D721Med (cell line): ENCODE measurements at regions not wholly inside any gene's neighbourhood (a gene's known extent, or its start where the extent isn't known, plus 50 kb on each side); places are given as distances from the start of the nearest gene placed in this dataset.

ENCODE experiments used
- DNase-seq: peaks from one replicate; pipeline ENCODE4 v3.0.0; 2011; ENCODE audit warnings: low spot score; ENCODE audit not compliant: insufficient read length
- FAIRE-seq: peaks from 2 replicates; lab custom pipeline; 2011; peaks lifted over from hg19 to GRCh38; lab: Jason Lieb, UNC
- CTCF ChIP-seq: IDR thresholded peaks from 2 replicates; pipeline ENCODE4 v1.5.1; 2012; ENCODE audit warnings: mild to moderate bottlenecking, control low read depth; ENCODE audit not compliant: insufficient read depth; ENCODE audit errors: missing control alignments

DNA sequence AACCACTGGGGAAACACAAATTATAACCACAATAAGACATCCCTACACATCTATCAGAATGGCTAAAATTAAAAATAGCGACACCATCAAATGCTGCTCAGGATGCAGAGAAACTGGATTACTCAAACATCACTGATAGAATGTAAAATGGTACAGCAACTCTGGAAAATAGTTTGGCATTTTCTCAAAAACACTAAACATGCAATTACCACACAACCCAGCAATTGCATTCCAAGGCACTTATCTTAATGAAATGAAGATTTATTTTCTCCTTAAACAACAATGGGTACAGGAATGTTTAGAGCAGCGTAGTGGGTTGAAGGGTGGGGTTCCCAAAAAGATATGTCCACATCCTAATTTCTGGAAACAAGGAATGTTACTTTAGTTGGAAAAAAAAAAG, 309.0 kb upstream of the PMFBP1 start:
- DNase-seq = no peak
- no peak for FAIRE-seq
- no peak for TF ChIP-seq CTCF

- DNase-seq = no peak
- no peak for FAIRE-seq
- TF ChIP-seq CTCF = no peak
Observed at GRCh38 chr16:72475688-72476087, 303.7 kb upstream of the PMFBP1 start.

GRCh38 chr16:72474501-72475123, 302.7 kb upstream of the PMFBP1 start:
- DNase-seq = no peak
- no peak for FAIRE-seq
- no peak for TF ChIP-seq CTCF

DNA sequence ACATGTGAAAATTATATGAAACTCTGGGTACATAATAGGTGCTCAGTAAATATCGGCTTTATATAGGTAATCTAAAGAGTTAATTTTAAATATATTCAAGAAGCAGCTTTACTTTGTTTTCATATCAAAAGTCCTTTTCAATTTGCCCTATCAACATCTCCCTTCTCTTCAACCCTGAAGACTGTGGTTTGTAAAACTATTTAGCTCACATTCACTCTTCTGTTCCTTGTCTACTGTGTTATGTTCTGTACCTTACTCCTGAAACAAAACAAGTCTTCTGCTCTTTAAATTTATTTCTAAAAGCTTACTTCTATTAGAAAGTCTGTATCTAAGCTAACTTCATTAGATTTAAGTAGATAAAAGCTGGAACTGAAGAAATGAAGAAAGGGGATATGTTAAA, 301.7 kb upstream of the PMFBP1 start:
- FAIRE-seq (no peak), DNase-seq (no peak)
- TF ChIP-seq CTCF = no peak

DNA sequence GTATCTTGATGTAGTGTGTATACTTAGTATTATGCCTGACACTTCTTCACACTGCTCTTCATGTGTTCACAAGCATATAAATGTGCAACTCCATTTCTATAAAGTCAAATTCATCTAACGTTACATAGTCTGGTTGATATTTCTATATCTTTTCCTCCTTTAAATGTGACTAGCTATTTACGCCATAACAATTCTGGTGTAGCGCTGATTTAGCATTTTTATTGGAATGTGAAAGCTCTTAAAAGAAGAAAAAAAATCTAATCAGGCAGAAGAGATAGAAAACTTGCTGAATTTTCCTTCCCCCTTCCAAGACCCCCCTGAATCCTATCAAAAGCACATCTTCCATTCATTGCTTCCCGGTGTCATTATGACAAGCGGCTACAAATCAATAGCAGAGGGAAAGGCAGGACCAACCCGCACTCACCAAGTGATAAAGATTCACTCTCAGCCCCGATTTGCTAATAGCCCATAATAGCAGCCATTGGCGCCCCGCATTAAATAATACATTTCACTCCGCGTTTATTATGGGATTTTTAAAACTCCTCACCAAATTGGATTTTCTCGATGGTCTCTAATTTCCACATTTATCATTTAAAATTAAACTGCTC, 299.5 kb upstream of the PMFBP1 start:
- DNase-seq (no peak), FAIRE-seq (no peak)
- TF ChIP-seq CTCF = no peak

GRCh38 chr16:72470541-72470940, 298.6 kb upstream of the PMFBP1 start:
- no peak for TF ChIP-seq CTCF
- FAIRE-seq (no peak), DNase-seq (no peak)

DNA sequence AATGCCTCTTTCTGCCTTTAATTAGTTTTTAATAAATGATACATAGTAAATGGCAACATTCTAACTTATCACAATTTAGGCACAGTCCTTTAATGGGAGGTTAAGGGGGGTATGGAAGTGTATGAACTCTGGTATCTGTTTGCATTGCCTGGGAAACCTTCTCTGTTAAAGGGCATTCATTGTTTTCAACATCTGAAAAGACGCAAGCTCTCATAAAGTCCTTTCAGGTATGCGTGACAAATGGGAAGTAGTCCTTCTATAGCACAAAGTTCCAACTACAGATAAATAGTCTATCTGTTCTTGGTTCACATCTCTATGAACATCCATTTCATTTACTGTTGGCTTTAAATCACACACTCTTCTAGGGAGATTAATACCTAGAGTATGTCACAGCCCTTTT, 298.0 kb upstream of the PMFBP1 start:
- DNase-seq (no peak), FAIRE-seq (no peak)
- no peak for TF ChIP-seq CTCF
